ENCODE measurements at regions not wholly inside any gene's neighbourhood (a gene's known extent, or its start where the extent isn't known, plus 50 kb on each side); places are given as distances from the start of the nearest gene placed in this dataset.

DNA sequence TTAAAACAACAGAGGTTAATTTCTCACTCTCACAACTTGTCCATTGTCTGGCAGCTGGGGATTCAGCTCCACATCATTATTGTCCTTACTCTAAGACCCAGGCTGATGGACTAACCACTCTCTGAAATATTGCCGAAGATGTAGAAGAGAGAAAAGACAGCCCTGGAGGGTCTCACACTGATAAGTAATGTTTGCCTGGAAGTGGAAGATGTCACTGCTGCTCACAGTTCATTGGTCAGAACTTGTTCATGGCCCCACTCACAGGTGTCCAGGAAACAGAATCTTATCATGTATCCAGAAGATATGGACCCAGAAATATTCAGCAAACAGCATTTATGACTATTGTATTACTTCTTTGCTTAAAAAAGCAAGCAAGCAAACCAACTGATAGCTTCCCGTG lies 62.2 kb upstream of the LPP start:
- Histone ChIP-seq H3K79me2 (ENCODE audit: control insufficient read depth, low read length) (no peaks in the 10 kb centered on the region), H3K36me3 (ENCODE audit: control insufficient read depth, low read length) (no peaks in the 10 kb centered on the region), H4K20me1 (ENCODE audit: control insufficient read depth, insufficient read depth, low read depth, low read length) (no peaks in the 10 kb centered on the region), H3K27ac (ENCODE audit: low read depth, low read length) (peak overlapping the region; percentile 99), H3K4me3 (ENCODE audit: low read length) (peak overlapping the region; percentile 54), H3F3A (ENCODE audit: control insufficient read depth, insufficient read depth) (peaks cover 27% of the 10 kb centered on the region), H3K27me3 (ENCODE audit: control insufficient read depth, low read length) (no peaks in the 10 kb centered on the region), H3K4me1 (ENCODE audit: control insufficient read depth, low read length) (peaks cover 96% of the 10 kb centered on the region), H3K4me2 (ENCODE audit: low read length) (peak overlapping the region; percentile 56), H3K9me3 (ENCODE audit: control insufficient read depth, insufficient read depth, low read length) (no peaks in the 10 kb centered on the region), H3K9me2 (replicated peaks; ENCODE audit: control insufficient read depth, low read length) (no peaks in the 10 kb centered on the region)
- TF ChIP-seq, protein P1, sequence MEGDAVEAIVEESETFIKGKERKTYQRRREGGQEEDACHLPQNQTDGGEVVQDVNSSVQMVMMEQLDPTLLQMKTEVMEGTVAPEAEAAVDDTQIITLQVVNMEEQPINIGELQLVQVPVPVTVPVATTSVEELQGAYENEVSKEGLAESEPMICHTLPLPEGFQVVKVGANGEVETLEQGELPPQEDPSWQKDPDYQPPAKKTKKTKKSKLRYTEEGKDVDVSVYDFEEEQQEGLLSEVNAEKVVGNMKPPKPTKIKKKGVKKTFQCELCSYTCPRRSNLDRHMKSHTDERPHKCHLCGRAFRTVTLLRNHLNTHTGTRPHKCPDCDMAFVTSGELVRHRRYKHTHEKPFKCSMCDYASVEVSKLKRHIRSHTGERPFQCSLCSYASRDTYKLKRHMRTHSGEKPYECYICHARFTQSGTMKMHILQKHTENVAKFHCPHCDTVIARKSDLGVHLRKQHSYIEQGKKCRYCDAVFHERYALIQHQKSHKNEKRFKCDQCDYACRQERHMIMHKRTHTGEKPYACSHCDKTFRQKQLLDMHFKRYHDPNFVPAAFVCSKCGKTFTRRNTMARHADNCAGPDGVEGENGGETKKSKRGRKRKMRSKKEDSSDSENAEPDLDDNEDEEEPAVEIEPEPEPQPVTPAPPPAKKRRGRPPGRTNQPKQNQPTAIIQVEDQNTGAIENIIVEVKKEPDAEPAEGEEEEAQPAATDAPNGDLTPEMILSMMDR (IDR thresholded peaks at IDR 0.05; ENCODE audit: low read depth, low read length, poor library complexity, severe bottlenecking) = no peak
- TF ChIP-seq EZH2phosphoT487 (IDR thresholded peaks at IDR 0.05; ENCODE audit: borderline replicate concordance, low read length) = no peak

DNA sequence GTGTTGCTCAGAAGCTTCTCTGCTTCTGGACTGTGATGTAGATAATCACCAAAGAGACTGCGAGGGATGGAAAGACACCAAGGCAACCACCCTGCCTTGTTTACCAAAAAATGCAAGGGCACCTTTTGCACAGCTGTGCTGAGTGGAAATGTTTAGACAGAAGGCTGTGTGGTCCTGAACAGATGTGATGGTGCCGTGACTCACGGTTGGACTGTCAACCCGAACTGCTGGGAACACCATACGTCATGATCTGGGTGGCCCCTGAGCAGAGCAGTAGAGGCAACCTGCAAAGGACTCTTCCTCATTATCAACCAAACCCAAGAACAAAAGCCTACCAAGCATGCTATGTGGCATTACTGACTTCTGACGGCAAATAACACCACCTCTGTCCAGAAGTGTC lies 61.3 kb upstream of the LPP start:
- Histone ChIP-seq H3K27ac (ENCODE audit: low read depth, low read length) (peak overlapping the region; percentile 99), H3K36me3 (ENCODE audit: control insufficient read depth, low read length) (no peaks in the 10 kb centered on the region), H3K79me2 (ENCODE audit: control insufficient read depth, low read length) (no peaks in the 10 kb centered on the region), H3F3A (ENCODE audit: control insufficient read depth, insufficient read depth) (peaks cover 26% of the 10 kb centered on the region), H3K4me2 (ENCODE audit: low read length) (peak overlapping the region; percentile 56), H3K27me3 (ENCODE audit: control insufficient read depth, low read length) (no peaks in the 10 kb centered on the region), H3K4me3 (ENCODE audit: low read length) (peak overlapping the region; percentile 54), H4K20me1 (ENCODE audit: control insufficient read depth, insufficient read depth, low read depth, low read length) (no peaks in the 10 kb centered on the region), H3K9me3 (ENCODE audit: control insufficient read depth, insufficient read depth, low read length) (no peaks in the 10 kb centered on the region), H3K4me1 (ENCODE audit: control insufficient read depth, low read length) (peaks cover 96% of the 10 kb centered on the region), H3K9me2 (replicated peaks; ENCODE audit: control insufficient read depth, low read length) (no peaks in the 10 kb centered on the region)
- TF ChIP-seq EZH2phosphoT487 (IDR thresholded peaks at IDR 0.05; ENCODE audit: borderline replicate concordance, low read length) = no peak
- TF ChIP-seq, protein P1 (IDR thresholded peaks at IDR 0.05; ENCODE audit: low read depth, low read length, poor library complexity, severe bottlenecking) = no peak

- Histone ChIP-seq H3K9me3 (ENCODE audit: control insufficient read depth, insufficient read depth, low read length) (peaks cover 6% of the 10 kb centered on the region; the same call in 1 of the 2 replicates), H3K36me3 (ENCODE audit: control insufficient read depth, low read length) (0 out of 2 replicates have a peak, but pooled peaks cover under 1% of the 10 kb centered on the region), H3K27me3 (ENCODE audit: control insufficient read depth, low read length) (no peaks in the 10 kb centered on the region), H3K79me2 (ENCODE audit: control insufficient read depth, low read length) (no peaks in the 10 kb centered on the region), H3K4me2 (ENCODE audit: low read length) (no peak overlapping the region), H3K27ac (ENCODE audit: low read depth, low read length) (no peak overlapping the region), H3K4me1 (ENCODE audit: control insufficient read depth, low read length) (peaks cover 95% of the 10 kb centered on the region), H3K9me2 (replicated peaks; ENCODE audit: control insufficient read depth, low read length) (no peaks in the 10 kb centered on the region), H3K4me3 (ENCODE audit: low read length) (no peak overlapping the region), H4K20me1 (ENCODE audit: control insufficient read depth, insufficient read depth, low read depth, low read length) (no peaks in the 10 kb centered on the region), H3F3A (ENCODE audit: control insufficient read depth, insufficient read depth) (peaks cover 17% of the 10 kb centered on the region)
- TF ChIP-seq, protein P1 (IDR thresholded peaks at IDR 0.05; ENCODE audit: low read depth, low read length, poor library complexity, severe bottlenecking) = no peak
- TF ChIP-seq EZH2phosphoT487 (IDR thresholded peaks at IDR 0.05; ENCODE audit: borderline replicate concordance, low read length) = no peak
Measured at GRCh38 chr3:188095431-188095830, 58.5 kb upstream of the LPP start.
